HG03025 (cell line): ENCODE measurements at regions not wholly inside any gene's neighbourhood (a gene's known extent, or its start where the extent isn't known, plus 50 kb on each side); places are given as distances from the start of the nearest gene placed in this dataset.

ENCODE experiments used
- ATAC-seq: cut with Tn5 transposase; IDR thresholded peaks from one replicate; pipeline ENCODE4 v1.9.1; 2021; ENCODE audit warnings: mild to moderate bottlenecking, moderate library complexity; ENCODE audit not compliant: unreplicated experiment, low FRiP score

DNA sequence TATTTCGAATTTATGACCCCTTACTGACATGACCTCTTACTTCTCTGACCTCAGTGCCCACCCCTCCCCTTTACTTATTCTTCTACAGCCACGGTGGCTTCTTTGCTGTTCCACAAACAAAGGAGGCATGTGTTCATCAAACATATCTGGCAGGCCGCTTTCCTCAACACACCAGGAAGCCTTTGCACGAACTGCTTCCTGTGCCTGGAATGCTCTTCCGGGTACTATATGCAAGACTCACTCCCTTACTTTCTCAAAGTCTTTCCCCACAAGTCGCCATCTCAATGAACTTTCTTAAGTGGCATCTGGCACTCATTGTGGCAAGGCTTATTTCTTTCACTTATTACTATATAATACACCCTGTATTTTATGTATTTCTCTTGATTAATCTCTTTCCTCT is 351.5 kb upstream of the DDX53 start:
- ATAC-seq: no peak

DNA sequence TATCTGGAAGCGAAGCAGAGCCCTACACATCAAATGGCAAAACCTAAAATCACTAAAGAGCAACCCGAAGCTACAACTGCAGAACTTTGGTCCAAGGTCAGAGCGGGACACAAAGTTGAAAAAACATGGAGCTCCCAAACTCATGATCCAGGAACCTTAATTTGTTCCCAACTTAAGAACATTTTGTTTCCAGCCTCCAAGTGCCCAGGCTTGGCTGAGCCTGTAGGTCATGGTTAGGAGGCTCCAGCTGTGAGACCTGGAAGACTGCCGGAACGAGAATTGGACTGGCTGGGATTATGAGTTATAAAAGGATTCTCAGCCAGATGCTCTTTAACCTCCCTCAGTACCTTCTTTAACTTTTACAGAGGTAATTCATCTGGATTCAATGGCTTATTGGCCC is 349.1 kb upstream of the DDX53 start:
- ATAC-seq: no peak

DNA sequence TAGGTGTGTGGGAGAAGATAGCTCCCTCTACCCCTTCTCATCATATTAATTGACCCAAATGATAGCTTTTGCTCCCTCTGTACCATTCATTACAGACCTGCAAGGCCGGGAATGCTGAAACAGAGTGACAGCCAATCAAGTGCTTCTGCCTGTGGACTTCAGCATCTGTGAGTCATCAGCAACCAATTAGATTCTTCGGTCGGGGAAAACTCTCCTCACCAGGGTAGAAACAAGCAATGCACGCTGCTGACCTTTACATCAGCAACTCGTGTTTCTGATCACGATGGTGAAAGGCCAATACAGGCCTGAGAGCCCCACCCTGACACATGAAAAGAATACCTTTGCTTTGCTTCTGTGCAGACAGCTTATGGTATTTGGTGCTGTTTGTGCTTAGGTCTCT is 347.2 kb upstream of the DDX53 start:
- ATAC-seq: no peak

DNA sequence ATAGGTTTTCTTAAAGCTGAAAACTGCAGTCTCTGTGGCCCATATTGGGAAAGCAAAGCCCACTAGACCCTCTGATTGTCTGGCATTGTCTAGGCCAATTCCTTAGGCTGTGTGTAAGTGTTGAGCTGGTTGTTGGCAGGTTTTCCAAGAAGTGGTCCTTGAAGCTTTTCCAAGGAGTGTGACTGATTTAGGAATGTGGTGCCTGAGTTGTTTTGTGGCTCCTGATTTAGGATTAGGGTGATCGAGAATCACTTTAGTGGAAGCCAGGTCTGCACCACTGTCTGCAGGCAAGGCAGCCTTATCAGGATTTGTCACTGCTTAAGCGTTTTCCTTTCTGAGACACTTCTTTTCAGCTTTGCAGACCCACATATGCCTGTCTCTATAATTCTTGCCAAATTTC is 339.0 kb upstream of the DDX53 start:
- no peak for ATAC-seq

GRCh38 chrX:22662776-22663175 is 337.0 kb upstream of the DDX53 start:
- no peak for ATAC-seq

- no peak for ATAC-seq
Observed at GRCh38 chrX:22664826-22665225, 334.9 kb upstream of the DDX53 start.

GRCh38 chrX:22665818-22666217 is 333.9 kb upstream of the DDX53 start:
- ATAC-seq: no peak

- no peak for ATAC-seq
Observed at GRCh38 chrX:22666441-22666840, 333.3 kb upstream of the DDX53 start.

DNA sequence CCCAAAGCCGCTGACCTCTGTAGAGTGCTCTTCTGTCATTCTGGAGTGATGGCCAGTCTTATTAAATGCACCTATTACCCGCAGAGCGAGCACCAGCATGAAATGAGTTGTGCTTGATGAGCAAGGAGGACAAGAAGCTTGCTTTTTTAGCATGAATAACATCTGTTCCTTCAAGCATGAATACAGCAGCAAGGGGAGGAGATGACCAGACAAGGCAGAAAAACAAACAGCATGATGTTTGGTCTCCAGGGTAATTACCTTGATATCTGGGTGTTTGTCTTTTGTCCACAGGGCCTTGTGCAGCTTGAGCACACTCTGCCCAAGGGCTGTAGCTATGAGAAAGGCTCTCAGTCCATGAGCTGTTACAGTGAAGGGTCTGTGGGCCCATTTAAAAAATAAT is 324.8 kb upstream of the DDX53 start:
- no peak for ATAC-seq

DNA sequence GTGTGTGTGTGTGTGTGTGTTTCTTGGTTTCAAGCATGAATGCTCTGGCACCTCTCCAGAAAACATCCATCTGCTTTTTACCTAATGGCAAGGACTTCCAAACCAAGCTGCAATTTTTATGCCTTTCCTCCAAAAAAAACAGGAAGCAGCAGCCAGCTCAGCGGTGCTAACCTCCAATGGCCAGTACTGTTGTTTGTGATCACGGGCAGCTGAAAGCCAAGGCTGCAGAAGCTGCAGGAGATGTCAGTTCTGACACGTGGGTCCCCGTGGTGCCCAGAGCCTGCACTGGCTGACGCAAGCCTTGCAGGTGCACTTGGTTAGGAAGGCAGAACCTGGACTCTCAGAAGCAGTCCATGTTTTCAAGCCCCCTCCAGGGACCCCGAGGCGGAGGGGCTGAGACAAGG is 313.6 kb upstream of the DDX53 start:
- no peak for ATAC-seq

- no peak for ATAC-seq
Observed at GRCh38 chrX:22689290-22689689, 310.5 kb upstream of the DDX53 start.

DNA sequence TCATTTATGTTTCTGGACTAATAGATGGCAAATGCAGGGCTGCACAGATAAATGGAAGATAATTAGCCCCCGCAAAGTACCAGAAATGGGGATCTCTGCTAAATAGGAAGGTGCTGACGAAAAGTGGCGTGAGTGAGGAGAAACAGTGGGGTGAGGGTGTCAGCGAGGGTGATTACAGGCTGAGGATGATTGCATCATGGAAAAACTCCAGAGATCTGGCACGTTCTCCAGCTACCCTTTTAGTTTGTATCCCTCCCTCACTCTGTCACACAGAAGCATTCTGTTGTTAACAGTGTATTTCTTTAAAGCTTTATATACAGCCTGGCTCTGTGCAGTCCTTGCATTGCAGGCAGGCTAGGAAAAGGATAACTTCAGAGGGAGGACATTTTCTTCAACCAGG is 309.6 kb upstream of the DDX53 start:
- ATAC-seq: no peak

- ATAC-seq: no peak
Observed at GRCh38 chrX:22691966-22692565, 307.7 kb upstream of the DDX53 start.

GRCh38 chrX:22698151-22698550 is 301.6 kb upstream of the DDX53 start:
- no peak for ATAC-seq

DNA sequence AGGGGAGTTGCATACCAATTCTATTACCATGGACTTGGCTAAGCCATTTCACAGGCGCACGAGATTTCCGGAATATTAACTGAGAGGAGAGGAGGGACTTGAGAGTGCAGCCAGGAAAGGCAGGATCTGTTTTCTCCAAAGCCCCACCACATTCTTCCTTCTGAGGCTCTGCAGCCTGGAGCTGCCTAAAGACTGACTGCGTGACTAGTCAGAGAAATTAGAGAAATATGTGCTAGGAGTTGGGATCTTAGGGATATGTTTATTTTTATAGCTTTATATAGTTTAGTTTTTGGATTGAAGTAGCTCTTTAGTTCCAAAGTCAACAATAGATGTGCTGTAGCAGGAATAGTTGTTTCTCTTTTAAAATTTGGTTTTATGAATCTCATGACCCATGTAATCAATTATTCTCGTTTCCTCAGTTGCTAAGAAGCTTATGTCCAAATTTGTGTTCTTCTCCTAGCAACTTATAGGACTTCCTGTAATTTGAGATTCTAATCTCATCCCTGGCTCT is 300.1 kb upstream of the DDX53 start:
- ATAC-seq: no peak

DNA sequence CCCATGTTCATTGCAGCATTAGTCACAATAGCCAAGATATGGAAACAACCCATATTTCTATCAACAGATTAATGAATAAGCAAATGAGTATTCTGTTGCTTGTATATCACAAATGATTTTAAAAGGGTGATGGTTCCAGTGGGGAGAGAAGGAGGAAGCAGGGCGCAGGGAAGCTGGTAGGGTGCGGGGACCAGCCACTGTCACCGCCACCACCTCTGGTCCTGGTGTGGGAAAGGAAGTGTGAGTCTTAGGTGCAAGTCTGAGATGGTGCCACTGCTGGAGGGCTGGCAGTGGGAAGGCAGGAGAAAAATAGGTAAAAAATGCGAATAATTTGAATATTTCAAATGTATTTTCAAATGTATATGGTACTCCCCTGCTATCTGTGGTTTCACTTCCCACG is 286.8 kb upstream of the DDX53 start:
- no peak for ATAC-seq

DNA sequence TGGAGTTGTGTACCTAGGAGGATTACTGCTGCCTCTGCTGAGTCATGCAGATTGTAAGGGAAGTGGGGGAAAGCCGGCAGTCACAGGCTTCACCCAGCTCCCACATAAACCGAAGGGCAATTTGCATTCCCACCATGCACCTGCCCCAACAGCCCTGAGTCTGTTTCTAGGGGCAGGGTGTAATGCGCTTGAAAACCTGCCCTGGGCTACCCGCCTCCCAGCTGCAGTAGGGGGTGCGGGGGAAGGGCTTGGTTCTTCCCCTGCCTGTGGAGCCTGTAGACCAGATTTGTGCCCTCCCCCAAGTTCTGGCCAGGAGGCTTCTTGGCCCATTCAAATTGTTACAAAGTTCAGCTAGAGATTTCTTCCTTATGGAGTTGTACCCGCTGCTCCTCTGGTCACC is 269.2 kb upstream of the DDX53 start:
- no peak for ATAC-seq

- no peak for ATAC-seq
Observed at GRCh38 chrX:22737541-22737940, 262.2 kb upstream of the DDX53 start.

GRCh38 chrX:22739276-22739675 is 260.5 kb upstream of the DDX53 start:
- no peak for ATAC-seq

- no peak for ATAC-seq
Observed at GRCh38 chrX:22740836-22741235, 258.9 kb upstream of the DDX53 start.

GRCh38 chrX:22742174-22742573 is 257.6 kb upstream of the DDX53 start:
- no peak for ATAC-seq

GRCh38 chrX:22746081-22746480 is 253.7 kb upstream of the DDX53 start:
- ATAC-seq: no peak
